HEK293 (cell line): ENCODE measurements at regions not wholly inside any gene's neighbourhood (a gene's known extent, or its start where the extent isn't known, plus 50 kb on each side); places are given as distances from the start of the nearest gene placed in this dataset.

Experiments used
- CTCF ChIA-PET: fragments of 350-600 bp; formaldehyde crosslinking; extraction: SDS; loops from one replicate; lab custom pipeline; 2021; ENCODE audit warnings: antibody characterized with exemption; lab: Yijun Ruan, JAX
- POLR2A ChIA-PET: fragments of 300-600 bp; formaldehyde crosslinking; extraction: SDS; loops from one replicate; lab custom pipeline; 2020; ENCODE audit warnings: antibody characterized with exemption, inconsistent platforms; lab: Yijun Ruan, JAX
- H3K27ac ChIP-seq: fragments of 200-500 bp; sonication (Bioruptor generic); 2 replicates; pipeline ENCODE4 v1.5.1; 2014; ENCODE audit warnings: low read depth, low read length, control low read depth, inconsistent platforms; ENCODE audit errors: extremely low read depth
- H3K36me3 ChIP-seq, 2 experiments: fragments of 200-500 bp in 1 of 2; sonication (Bioruptor generic) in 1 of 2; 1 replicate in 1 of 2; 2 replicates in 1 of 2; pipeline ENCODE4 v1.5.1; 2014 to 2017; ENCODE audit warnings: inconsistent platforms in 2 of 2, low read length in 2 of 2; ENCODE audit not compliant: control insufficient read depth in 2 of 2, insufficient read depth in 1 of 2
- H3K4me1 ChIP-seq: fragments of 200-500 bp; sonication (Bioruptor generic); 2 replicates; pipeline ENCODE4 v1.5.1; 2014; ENCODE audit warnings: mild to moderate bottlenecking, low read length, inconsistent platforms; ENCODE audit not compliant: control insufficient read depth, insufficient read depth
- H3K4me3 ChIP-seq: 2 replicates; pipeline ENCODE4 v1.5.1; 2011; ENCODE audit warnings: low read depth, mild to moderate bottlenecking, control low read depth, low read length, moderate library complexity
- H3K9me3 ChIP-seq: fragments of 200-500 bp; sonication (Bioruptor generic); 2 replicates; pipeline ENCODE4 v1.5.1; 2014; ENCODE audit warnings: low read depth, low read length, inconsistent platforms; ENCODE audit not compliant: control insufficient read depth, insufficient read depth
- BCL6B ChIP-seq: fragments of 450-650 bp; formaldehyde crosslinking; IDR thresholded peaks from 2 replicates; pipeline ENCODE4 v1.5.1; 2017; ENCODE audit warnings: missing biosample characterization, missing genetic modification characterization
- FEZF1 ChIP-seq: fragments of 450-650 bp; formaldehyde crosslinking; IDR thresholded peaks from 2 replicates; pipeline ENCODE4 v1.5.1; 2016; ENCODE audit warnings: missing biosample characterization, missing genetic modification characterization
- HOXD13 ChIP-seq: sonication (generic); formaldehyde crosslinking; IDR thresholded peaks from 2 replicates; pipeline ENCODE4 v1.8.0; 2022; ENCODE audit warnings: missing genetic modification reagents, borderline replicate concordance
- PATZ1 ChIP-seq: fragments of 450-650 bp; formaldehyde crosslinking; IDR thresholded peaks from 2 replicates; pipeline ENCODE4 v1.5.1; 2016; ENCODE audit warnings: missing biosample characterization, missing genetic modification characterization
- PRDM1 ChIP-seq: fragments of 450-650 bp; formaldehyde crosslinking; IDR thresholded peaks from 2 replicates; pipeline ENCODE4; 2016; ENCODE audit warnings: missing biosample characterization, missing genetic modification characterization
- PRDM6 ChIP-seq: fragments of 450-650 bp; formaldehyde crosslinking; IDR thresholded peaks from 2 replicates; pipeline ENCODE4 v1.5.1; 2017; ENCODE audit warnings: missing biosample characterization, missing genetic modification characterization
- SALL2 ChIP-seq: fragments of 450-650 bp; formaldehyde crosslinking; IDR thresholded peaks from 2 replicates; pipeline ENCODE4 v1.5.0; 2017; ENCODE audit warnings: missing biosample characterization, mild to moderate bottlenecking, missing genetic modification characterization, borderline replicate concordance
- SP7 ChIP-seq: fragments of 450-650 bp; formaldehyde crosslinking; IDR thresholded peaks from 2 replicates; pipeline ENCODE4 v1.5.1; 2016; ENCODE audit warnings: missing biosample characterization, missing genetic modification characterization
- TRIM28 ChIP-seq: IDR thresholded peaks from 2 replicates; pipeline ENCODE4 v1.6.1; 2011; ENCODE audit warnings: low read length, control low read depth, borderline replicate concordance
- YY1 ChIP-seq: fragments of 450-650 bp; formaldehyde crosslinking; IDR thresholded peaks from 2 replicates; pipeline ENCODE4 v1.5.1; 2018; ENCODE audit warnings: missing biosample characterization, missing genetic modification characterization
- ZBTB48 ChIP-seq: fragments of 450-650 bp; formaldehyde crosslinking; IDR thresholded peaks from 2 replicates; pipeline ENCODE4 v1.5.1; 2016; ENCODE audit warnings: missing biosample characterization, missing genetic modification characterization
- ZEB2 ChIP-seq: fragments of 450-650 bp; formaldehyde crosslinking; IDR thresholded peaks from 2 replicates; pipeline ENCODE4 v1.5.1; 2016; ENCODE audit warnings: missing biosample characterization, missing genetic modification characterization
- ZFP69B ChIP-seq: fragments of 450-650 bp; formaldehyde crosslinking; IDR thresholded peaks from 2 replicates; pipeline ENCODE4 v1.5.1; 2016; ENCODE audit warnings: missing biosample characterization, missing genetic modification characterization
- ZNF146 ChIP-seq: fragments of 450-650 bp; formaldehyde crosslinking; IDR thresholded peaks from 2 replicates; pipeline ENCODE4 v1.5.1; 2016; ENCODE audit warnings: missing biosample characterization, missing genetic modification characterization
- ZNF16 ChIP-seq: fragments of 450-650 bp; formaldehyde crosslinking; IDR thresholded peaks from 2 replicates; pipeline ENCODE4 v1.5.1; 2016; ENCODE audit warnings: low read depth, missing biosample characterization, missing genetic modification characterization
- ZNF266 ChIP-seq: fragments of 450-650 bp; formaldehyde crosslinking; IDR thresholded peaks from 2 replicates; pipeline ENCODE4 v1.5.1; 2016; ENCODE audit warnings: missing biosample characterization, missing genetic modification characterization, low read depth
- ZNF335 ChIP-seq: fragments of 450-650 bp; formaldehyde crosslinking; conservative IDR thresholded peaks from 2 replicates; pipeline ENCODE4 v1.5.1; 2016; ENCODE audit warnings: missing biosample characterization, missing genetic modification characterization
- ZNF366 ChIP-seq: fragments of 450-650 bp; formaldehyde crosslinking; conservative IDR thresholded peaks from 2 replicates; pipeline ENCODE4 v1.5.1; 2016; ENCODE audit warnings: missing biosample characterization, missing genetic modification characterization
- ZNF433 ChIP-seq: fragments of 450-650 bp; formaldehyde crosslinking; IDR thresholded peaks from 2 replicates; pipeline ENCODE4 v1.5.1; 2016; ENCODE audit warnings: missing biosample characterization, missing genetic modification characterization, low read depth
- ZNF561 ChIP-seq: fragments of 450-650 bp; IDR thresholded peaks from 2 replicates; pipeline ENCODE4 v1.5.1; 2018; ENCODE audit warnings: missing biosample characterization, missing genetic modification characterization, borderline replicate concordance
- ZNF664 ChIP-seq: fragments of 450-650 bp; formaldehyde crosslinking; IDR thresholded peaks from 2 replicates; pipeline ENCODE4 v1.5.1; 2016; ENCODE audit warnings: missing biosample characterization, missing genetic modification characterization
- ZNF670 ChIP-seq: fragments of 450-650 bp; formaldehyde crosslinking; IDR thresholded peaks from 2 replicates; pipeline ENCODE4 v1.5.1; 2016; ENCODE audit warnings: missing biosample characterization, missing genetic modification characterization, low read depth
- TF ChIP-seq, protein P1 (sequence below): fragments of 450-650 bp; formaldehyde crosslinking; IDR thresholded peaks from 2 replicates; pipeline ENCODE4 v1.5.1; 2016; ENCODE audit warnings: missing biosample characterization, missing genetic modification characterization, borderline replicate concordance
- TF ChIP-seq, protein P2 (sequence below): fragments of 450-650 bp; formaldehyde crosslinking; IDR thresholded peaks from 2 replicates; pipeline ENCODE4 v1.5.1; 2016; ENCODE audit warnings: missing biosample characterization, missing genetic modification characterization
- TF ChIP-seq, protein P3 (sequence below): fragments of 450-650 bp; formaldehyde crosslinking; IDR thresholded peaks from 2 replicates; pipeline ENCODE4; 2016; ENCODE audit warnings: missing biosample characterization, missing genetic modification characterization

GRCh38 chr5:124865066-124865465, 118.6 kb upstream of the ZNF608 start:
- Histone ChIP-seq H3K36me3 (no peaks in the 10 kb centered on the region), H3K4me1 (peaks cover 19% of the 10 kb centered on the region), H3K9me3 (no peaks in the 10 kb centered on the region), H3K4me3 (no peak overlapping the region), H3K27ac (no peak overlapping the region)
- ChIA-PET POLR2A (no interaction called here), CTCF (interaction anchor here (0.6 kb wide), 1 partner anchor 16 kb away, joined by 3 read pairs; no protein-coding TSS in a partner anchor)
- TF ChIP-seq ZEB2: no peak
- no peak for TF ChIP-seq ZNF433 (tag by site-specific recombination)
- TF ChIP-seq ZNF670 (tag by site-specific recombination): no peak
- TF ChIP-seq ZNF146: no peak
- TF ChIP-seq ZNF16 (tag by site-specific recombination): no peak
- TF ChIP-seq PATZ1 (tag by site-specific recombination): no peak

GRCh38 chr5:124865603-124866354, 119.3 kb upstream of the ZNF608 start:
- Histone ChIP-seq H3K27ac (peak overlapping the region; percentile 32), H3K36me3 (no peaks in the 10 kb centered on the region)
- CTCF ChIA-PET: interaction anchor here (0.6 kb wide), 1 partner anchor 17 kb away, joined by 3 read pairs; no protein-coding TSS in a partner anchor
- peak; percentile 49; the same call in 1 of the 2 replicates for TF ChIP-seq FEZF1 (tag by site-specific recombination)
- TF ChIP-seq ZNF664 (tag by site-specific recombination): peak; percentile 41; the same call in 1 of the 2 replicates
- TF ChIP-seq TRIM28: peak; percentile 38; the same call in 1 of the 2 replicates
- TF ChIP-seq ZBTB48 (tag by site-specific recombination): no peak
- 0 out of 2 replicates have a peak, but pooled peaks have one; percentile 77 for TF ChIP-seq ZNF561 (tag by site-specific recombination)
- TF ChIP-seq, protein P1, sequence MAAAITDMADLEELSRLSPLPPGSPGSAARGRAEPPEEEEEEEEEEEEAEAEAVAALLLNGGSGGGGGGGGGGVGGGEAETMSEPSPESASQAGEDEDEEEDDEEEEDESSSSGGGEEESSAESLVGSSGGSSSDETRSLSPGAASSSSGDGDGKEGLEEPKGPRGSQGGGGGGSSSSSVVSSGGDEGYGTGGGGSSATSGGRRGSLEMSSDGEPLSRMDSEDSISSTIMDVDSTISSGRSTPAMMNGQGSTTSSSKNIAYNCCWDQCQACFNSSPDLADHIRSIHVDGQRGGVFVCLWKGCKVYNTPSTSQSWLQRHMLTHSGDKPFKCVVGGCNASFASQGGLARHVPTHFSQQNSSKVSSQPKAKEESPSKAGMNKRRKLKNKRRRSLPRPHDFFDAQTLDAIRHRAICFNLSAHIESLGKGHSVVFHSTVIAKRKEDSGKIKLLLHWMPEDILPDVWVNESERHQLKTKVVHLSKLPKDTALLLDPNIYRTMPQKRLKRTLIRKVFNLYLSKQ (tag by site-specific recombination): no peak
- TF ChIP-seq ZFP69B: no peak
- no peak for TF ChIP-seq HOXD13 (CRISPR knock-in tag)
- TF ChIP-seq, protein P2, sequence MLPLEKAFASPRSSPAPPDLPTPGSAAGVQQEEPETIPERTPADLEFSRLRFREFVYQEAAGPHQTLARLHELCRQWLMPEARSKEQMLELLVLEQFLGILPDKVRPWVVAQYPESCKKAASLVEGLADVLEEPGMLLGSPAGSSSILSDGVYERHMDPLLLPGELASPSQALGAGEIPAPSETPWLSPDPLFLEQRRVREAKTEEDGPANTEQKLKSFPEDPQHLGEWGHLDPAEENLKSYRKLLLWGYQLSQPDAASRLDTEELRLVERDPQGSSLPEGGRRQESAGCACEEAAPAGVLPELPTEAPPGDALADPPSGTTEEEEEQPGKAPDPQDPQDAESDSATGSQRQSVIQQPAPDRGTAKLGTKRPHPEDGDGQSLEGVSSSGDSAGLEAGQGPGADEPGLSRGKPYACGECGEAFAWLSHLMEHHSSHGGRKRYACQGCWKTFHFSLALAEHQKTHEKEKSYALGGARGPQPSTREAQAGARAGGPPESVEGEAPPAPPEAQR (tag by site-specific recombination): peak; percentile 51; the same call in 1 of the 2 replicates
- peak; percentile 37; the same call in 1 of the 2 replicates for TF ChIP-seq ZNF335 (tag by site-specific recombination)
- TF ChIP-seq ZNF366 (tag by site-specific recombination): peak; percentile 100
- no peak for TF ChIP-seq SP7 (tag by site-specific recombination)
- 0 out of 2 replicates have a peak, but pooled peaks have one; percentile 33 for TF ChIP-seq YY1 (tag by site-specific recombination)
- peak; percentile 39; the same call in 1 of the 2 replicates for TF ChIP-seq PRDM1 (tag by site-specific recombination)
- TF ChIP-seq, protein P3, sequence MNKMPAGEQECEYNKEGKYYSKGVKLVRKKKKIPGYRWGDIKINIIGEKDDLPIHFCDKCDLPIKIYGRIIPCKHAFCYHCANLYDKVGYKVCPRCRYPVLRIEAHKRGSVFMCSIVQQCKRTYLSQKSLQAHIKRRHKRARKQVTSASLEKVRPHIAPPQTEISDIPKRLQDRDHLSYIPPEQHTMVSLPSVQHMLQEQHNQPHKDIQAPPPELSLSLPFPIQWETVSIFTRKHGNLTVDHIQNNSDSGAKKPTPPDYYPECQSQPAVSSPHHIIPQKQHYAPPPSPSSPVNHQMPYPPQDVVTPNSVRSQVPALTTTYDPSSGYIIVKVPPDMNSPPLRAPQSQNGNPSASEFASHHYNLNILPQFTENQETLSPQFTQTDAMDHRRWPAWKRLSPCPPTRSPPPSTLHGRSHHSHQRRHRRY: 0 out of 2 replicates have a peak, but pooled peaks have one; percentile 18
- 0 out of 2 replicates have a peak, but pooled peaks have one; percentile 65 for TF ChIP-seq SALL2 (tag by site-specific recombination)
- 0 out of 2 replicates have a peak, but pooled peaks have one; percentile 13 for TF ChIP-seq ZNF266
- TF ChIP-seq BCL6B: no peak
- TF ChIP-seq PRDM6 (tag by site-specific recombination): peak; percentile 88

More at GRCh38 chr5:124865603-124866354, 119.3 kb upstream of the ZNF608 start:
- peaks cover 16% of the 10 kb centered on the region for H3K4me1 ChIP-seq
- POLR2A ChIA-PET: no interaction called here
- no peaks in the 10 kb centered on the region for H3K9me3 ChIP-seq
- no peak overlapping the region for H3K4me3 ChIP-seq
